ENCODE measurements at regions not wholly inside any gene's neighbourhood (a gene's known extent, or its start where the extent isn't known, plus 50 kb on each side); places are given as distances from the start of the nearest gene placed in this dataset.
"Not testable (repeated sequence)": the region's sequence is repeated elsewhere in the genome, so short reads cannot be mapped to it uniquely, and the experiment has no call there.

- Mint-ChIP-seq H3K36me3 (peaks cover 34% of the 10 kb centered on the region), H3K27me3 (no peaks in the 10 kb centered on the region), H3K9me3 (no peaks in the 10 kb centered on the region), H3K27ac (no peak overlapping the region), H3K4me1 (ENCODE audit: unreplicated experiment) (peaks cover 6% of the 10 kb centered on the region), H3K4me3 (no peak overlapping the region)
- TF ChIP-seq, protein P1, sequence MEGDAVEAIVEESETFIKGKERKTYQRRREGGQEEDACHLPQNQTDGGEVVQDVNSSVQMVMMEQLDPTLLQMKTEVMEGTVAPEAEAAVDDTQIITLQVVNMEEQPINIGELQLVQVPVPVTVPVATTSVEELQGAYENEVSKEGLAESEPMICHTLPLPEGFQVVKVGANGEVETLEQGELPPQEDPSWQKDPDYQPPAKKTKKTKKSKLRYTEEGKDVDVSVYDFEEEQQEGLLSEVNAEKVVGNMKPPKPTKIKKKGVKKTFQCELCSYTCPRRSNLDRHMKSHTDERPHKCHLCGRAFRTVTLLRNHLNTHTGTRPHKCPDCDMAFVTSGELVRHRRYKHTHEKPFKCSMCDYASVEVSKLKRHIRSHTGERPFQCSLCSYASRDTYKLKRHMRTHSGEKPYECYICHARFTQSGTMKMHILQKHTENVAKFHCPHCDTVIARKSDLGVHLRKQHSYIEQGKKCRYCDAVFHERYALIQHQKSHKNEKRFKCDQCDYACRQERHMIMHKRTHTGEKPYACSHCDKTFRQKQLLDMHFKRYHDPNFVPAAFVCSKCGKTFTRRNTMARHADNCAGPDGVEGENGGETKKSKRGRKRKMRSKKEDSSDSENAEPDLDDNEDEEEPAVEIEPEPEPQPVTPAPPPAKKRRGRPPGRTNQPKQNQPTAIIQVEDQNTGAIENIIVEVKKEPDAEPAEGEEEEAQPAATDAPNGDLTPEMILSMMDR (conservative IDR thresholded peaks at IDR 0.05): no peak
- DNase-seq (ENCODE audit: extremely low spot score, unreplicated experiment): no peak
Observed at GRCh38 chr22:25461301-25461700, 103.2 kb upstream of the GRK3 start.

- H3K27me3 Mint-ChIP-seq; H3K4me3 Mint-ChIP-seq; H3K9me3 Mint-ChIP-seq; H3K4me1 Mint-ChIP-seq (ENCODE audit: unreplicated experiment): not testable (repeated sequence)
- DNase-seq (ENCODE audit: extremely low spot score, unreplicated experiment): peak; percentile 88
- peaks cover 31% of the 10 kb centered on the region for H3K36me3 Mint-ChIP-seq
- peak overlapping the region; percentile 40 for H3K27ac Mint-ChIP-seq
- TF ChIP-seq, protein P1 (conservative IDR thresholded peaks at IDR 0.05): peak; percentile 98
Observed at GRCh38 chr22:25462474-25463346, 101.8 kb upstream of the GRK3 start.

DNA sequence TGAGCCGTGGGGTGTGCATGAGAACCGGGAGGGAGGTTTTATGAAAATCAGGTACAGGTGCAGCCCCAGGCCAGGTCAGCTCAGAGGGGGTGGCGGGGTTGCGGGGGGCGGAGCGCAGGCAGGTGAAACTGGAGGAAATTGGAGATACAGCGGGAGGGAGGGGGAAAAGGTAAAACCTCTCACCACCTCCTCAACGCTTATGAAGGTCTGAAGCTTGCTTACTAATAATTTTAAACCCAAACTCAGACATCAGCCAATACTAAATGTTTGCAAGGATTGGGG is 101.2 kb upstream of the GRK3 start:
- not testable (repeated sequence) for H3K27ac Mint-ChIP-seq; DNase-seq (ENCODE audit: extremely low spot score, unreplicated experiment)

GRCh38 chr22:25464326-25464725 is 100.1 kb upstream of the GRK3 start:
- H3K9me3 Mint-ChIP-seq; DNase-seq (ENCODE audit: extremely low spot score, unreplicated experiment); H3K27ac Mint-ChIP-seq; H3K27me3 Mint-ChIP-seq; H3K4me1 Mint-ChIP-seq (ENCODE audit: unreplicated experiment); H3K4me3 Mint-ChIP-seq: not testable (repeated sequence)
- H3K36me3 Mint-ChIP-seq: peaks cover 31% of the 10 kb centered on the region

More for the DNA sequence above, 101.2 kb upstream of the GRK3 start:
- H3K4me3 Mint-ChIP-seq; H3K4me1 Mint-ChIP-seq (ENCODE audit: unreplicated experiment); H3K27me3 Mint-ChIP-seq; H3K9me3 Mint-ChIP-seq: not testable (repeated sequence)
- H3K36me3 Mint-ChIP-seq: peaks cover 31% of the 10 kb centered on the region

DNA sequence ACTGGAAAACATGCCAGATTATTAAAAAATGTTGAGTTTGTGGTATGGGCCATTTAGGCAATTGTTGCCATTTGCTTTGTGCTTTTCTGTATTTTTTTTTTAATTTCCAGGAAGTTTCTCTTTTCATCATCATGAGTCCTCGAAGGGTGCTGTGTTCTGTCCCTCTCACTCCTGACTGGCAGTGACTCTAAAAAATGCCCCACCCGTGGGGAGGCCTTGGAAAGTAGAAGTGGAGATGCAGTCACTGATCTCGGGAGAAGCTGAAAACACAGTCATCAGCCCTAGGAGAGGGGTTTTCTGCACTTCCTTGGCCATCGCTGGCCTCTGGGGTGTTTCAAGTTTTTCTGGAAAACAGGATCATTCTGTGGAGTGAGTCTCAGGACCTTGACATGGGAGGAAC is 98.5 kb upstream of the GRK3 start:
- Mint-ChIP-seq H3K27ac (no peak overlapping the region), H3K36me3 (peaks cover 29% of the 10 kb centered on the region), H3K4me3 (no peak overlapping the region), H3K27me3 (no peaks in the 10 kb centered on the region), H3K9me3 (no peaks in the 10 kb centered on the region), H3K4me1 (ENCODE audit: unreplicated experiment) (peaks cover 6% of the 10 kb centered on the region)
- no peak for DNase-seq (ENCODE audit: extremely low spot score, unreplicated experiment)
- TF ChIP-seq, protein P1 (conservative IDR thresholded peaks at IDR 0.05): no peak

GRCh38 chr22:25472382-25472781 is 92.1 kb upstream of the GRK3 start:
- no peak for DNase-seq (ENCODE audit: extremely low spot score, unreplicated experiment)
- Mint-ChIP-seq H3K4me3 (no peak overlapping the region), H3K27ac (peak overlapping the region; percentile 6), H3K9me3 (peaks cover under 1% of the 10 kb centered on the region), H3K27me3 (no peaks in the 10 kb centered on the region), H3K4me1 (ENCODE audit: unreplicated experiment) (peaks cover 12% of the 10 kb centered on the region), H3K36me3 (peaks cover 18% of the 10 kb centered on the region)
- TF ChIP-seq, protein P1 (conservative IDR thresholded peaks at IDR 0.05): no peak
